Common myeloid progenitor, CD34-positive (primary cell): ENCODE measurements at regions not wholly inside any gene's neighbourhood (a gene's known extent, or its start where the extent isn't known, plus 50 kb on each side); places are given as distances from the start of the nearest gene placed in this dataset.

Source experiments
- CTCF ChIA-PET: fragments of 350-600 bp; sonication (Branson Sonifier 250); formaldehyde crosslinking; loops from one replicate; lab custom pipeline; 2021; ENCODE audit warnings: antibody characterized with exemption; lab: Charles Lee
- POLR2A ChIA-PET: fragments of 350-600 bp; sonication (Branson Sonifier 250); formaldehyde crosslinking; loops from one replicate; lab custom pipeline; 2021; ENCODE audit warnings: antibody characterized with exemption; lab: Charles Lee
- DNase-seq, 3 donors: peaks; one replicate each; pipeline versions ENCODE4 v3.0.0 to v3.0.0-alpha.2; 2013
- H3K27ac ChIP-seq, 2 experiments: 1 replicate in 1 of 2; 2 replicates in 1 of 2; pipeline ENCODE4 v1.7.0; 2013; ENCODE audit warnings: inconsistent platforms in 2 of 2, low read length in 2 of 2, mild to moderate bottlenecking in 2 of 2, low read depth in 1 of 2, moderate library complexity in 1 of 2; ENCODE audit not compliant: severe bottlenecking in 2 of 2, insufficient read depth in 1 of 2, poor library complexity in 1 of 2
- H3K27me3 ChIP-seq, 5 experiments: replicated peaks in 2 of 5; 1 replicate in 3 of 5; 2 replicates in 2 of 5; pipeline versions ENCODE4 v1.6.1 to v1.7.0; 2013; ENCODE audit warnings: low read length in 4 of 5, mild to moderate bottlenecking in 2 of 5, moderate library complexity in 2 of 5, inconsistent platforms in 1 of 5; ENCODE audit not compliant: insufficient read depth in 5 of 5, control insufficient read depth in 4 of 5
- H3K36me3 ChIP-seq, 4 experiments: 1 replicate in 2 of 4; 2 replicates in 2 of 4; pipeline versions ENCODE4 v1.6.1 to v1.7.0; 2013; ENCODE audit warnings: low read length in 3 of 4, control low read depth in 1 of 4, mild to moderate bottlenecking in 1 of 4; ENCODE audit not compliant: control insufficient read depth in 4 of 4, insufficient read depth in 4 of 4
- H3K4me1 ChIP-seq, 4 experiments: 1 replicate in 3 of 4; 2 replicates in 1 of 4; pipeline versions ENCODE4 v1.6.1 to v1.7.1; 2013; ENCODE audit warnings: low read length in 3 of 4, mild to moderate bottlenecking in 3 of 4, control low read depth in 1 of 4, inconsistent platforms in 1 of 4, moderate library complexity in 1 of 4; ENCODE audit not compliant: control insufficient read depth in 4 of 4, insufficient read depth in 4 of 4; ENCODE audit errors: control extremely low read depth in 1 of 4
- H3K4me3 ChIP-seq, 7 experiments: 1 replicate in 4 of 7; 2 replicates in 3 of 7; pipeline versions ENCODE4 v1.5.1 to v1.7.0; 2013; ENCODE audit warnings: mild to moderate bottlenecking in 7 of 7, low read length in 6 of 7, moderate library complexity in 6 of 7, inconsistent platforms in 2 of 7, low read depth in 2 of 7, control low read depth in 1 of 7; ENCODE audit not compliant: insufficient read depth in 4 of 7, control insufficient read depth in 1 of 7; ENCODE audit errors: extremely low read depth in 1 of 7
- H3K9me3 ChIP-seq, 5 experiments: 1 replicate in 4 of 5; 2 replicates in 1 of 5; pipeline versions ENCODE4 v1.6.1 to v1.7.1; 2013; ENCODE audit warnings: low read length in 4 of 5, mild to moderate bottlenecking in 2 of 5, inconsistent platforms in 1 of 5, low read depth in 1 of 5, moderate library complexity in 1 of 5; ENCODE audit not compliant: control insufficient read depth in 4 of 5, insufficient read depth in 2 of 5; ENCODE audit errors: control extremely low read depth in 1 of 5
- WGBS: methylation state at CpG from one replicate; pipeline ENCODE4 v1.1.5; 2013; ENCODE audit not compliant: insufficient coverage; 5-methylcytosine and 5-hydroxymethylcytosine counted together

DNA sequence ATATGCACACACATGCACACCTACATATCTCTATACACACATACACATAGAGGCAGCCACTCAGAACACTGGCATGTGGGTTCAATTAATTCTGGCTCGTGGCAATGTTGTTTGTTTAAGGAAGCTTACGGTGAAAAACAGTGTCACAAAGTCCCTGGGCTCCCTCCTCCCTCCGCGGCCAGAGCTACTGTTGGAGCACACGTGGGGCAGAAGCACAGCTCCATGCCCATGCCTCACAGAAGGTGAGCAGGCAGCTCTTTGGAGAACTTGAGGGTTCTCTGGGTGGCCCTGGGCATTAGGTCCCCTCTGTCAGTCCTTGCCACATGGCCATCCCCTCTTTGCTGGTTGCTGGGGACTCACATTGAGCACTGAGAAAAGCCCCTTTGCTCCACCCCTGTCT lies 107.5 kb downstream of the GADD45G start:
- POLR2A ChIA-PET = no interaction called here
- Histone ChIP-seq H3K27me3 (no peaks in the 10 kb centered on the region), H3K9me3 (no peaks in the 10 kb centered on the region), H3K4me3 (no peak overlapping the region), H3K4me1 (peaks cover 0 to 9% (median 0%) of the 10 kb centered on the region in 4 experiments), H3K27ac (no peak overlapping the region), H3K36me3 (no peaks in the 10 kb centered on the region)
- CTCF ChIA-PET = no interaction called here
- WGBS = 96% methylated on average over 5 of the region's 5 CpGs
- no peak for DNase-seq

DNA sequence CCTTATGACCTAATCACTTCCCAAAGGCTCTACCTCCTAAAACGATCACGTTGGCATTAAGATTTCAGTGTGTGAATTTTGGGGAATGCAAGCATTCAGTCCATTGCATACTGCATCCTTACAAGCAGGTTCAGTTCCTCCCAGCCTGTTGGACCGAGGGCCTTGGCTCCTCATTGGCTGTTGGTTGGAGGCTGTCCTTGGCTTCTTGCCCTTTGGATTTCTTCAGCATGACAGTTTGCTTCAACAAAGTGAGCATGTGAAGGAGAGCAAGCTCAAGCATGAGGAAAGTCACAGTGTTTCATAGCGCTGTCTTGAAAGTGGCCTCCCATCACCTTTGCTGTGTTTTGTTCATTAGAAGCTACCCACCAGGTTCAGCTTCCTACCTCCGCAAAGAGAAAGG lies 109.5 kb downstream of the GADD45G start:
- whole genome bisulfite sequencing = 68% methylated on average over 4 of the region's 5 CpGs
- DNase-seq = no peak
- Histone ChIP-seq H3K36me3 (no peaks in the 10 kb centered on the region), H3K27me3 (no peaks in the 10 kb centered on the region), H3K9me3 (peaks cover 0 to 3% (median 0%) of the 10 kb centered on the region in 5 experiments), H3K4me3 (no peak overlapping the region), H3K4me1 (peaks cover 0 to 9% (median 0%) of the 10 kb centered on the region in 4 experiments), H3K27ac (no peak overlapping the region)
- POLR2A ChIA-PET = no interaction called here
- CTCF ChIA-PET = no interaction called here

DNA sequence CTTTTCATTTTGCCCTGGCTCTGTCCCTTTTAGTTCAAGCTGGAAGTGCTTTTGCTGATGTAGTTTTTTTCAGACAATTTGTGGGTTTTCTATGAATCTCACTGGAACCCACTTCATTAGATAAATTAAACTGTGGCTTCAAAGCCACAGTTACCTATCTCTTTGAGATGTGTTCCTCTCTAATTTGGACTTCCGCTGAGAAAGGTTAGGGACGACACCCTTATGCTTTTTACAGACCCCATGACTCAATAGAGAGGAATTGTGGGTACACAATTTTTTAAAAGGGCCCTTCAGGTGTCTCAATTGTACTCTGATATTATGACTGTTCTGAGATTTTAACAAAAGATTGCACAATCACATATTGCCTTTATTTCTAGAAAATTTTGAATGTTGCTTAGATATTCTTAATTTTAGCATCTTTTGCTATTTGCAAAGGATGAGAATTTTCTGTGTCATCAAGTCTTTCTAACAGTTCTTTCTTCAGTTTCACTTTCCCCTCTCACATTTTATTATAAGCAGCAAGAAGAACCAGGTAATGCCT lies 110.6 kb downstream of the GADD45G start:
- Histone ChIP-seq H3K9me3 (peaks cover 0 to 3% (median 0%) of the 10 kb centered on the region in 5 experiments), H3K27ac (no peak overlapping the region), H3K27me3 (no peaks in the 10 kb centered on the region), H3K4me3 (no peak overlapping the region), H3K36me3 (no peaks in the 10 kb centered on the region), H3K4me1 (peaks cover 0 to 9% (median under 1%) of the 10 kb centered on the region in 4 experiments)
- ChIA-PET POLR2A (no interaction called here), CTCF (no interaction called here)
- no peak for DNase-seq
- WGBS = 78% methylated on average over 1 of the region's 2 CpGs

DNA sequence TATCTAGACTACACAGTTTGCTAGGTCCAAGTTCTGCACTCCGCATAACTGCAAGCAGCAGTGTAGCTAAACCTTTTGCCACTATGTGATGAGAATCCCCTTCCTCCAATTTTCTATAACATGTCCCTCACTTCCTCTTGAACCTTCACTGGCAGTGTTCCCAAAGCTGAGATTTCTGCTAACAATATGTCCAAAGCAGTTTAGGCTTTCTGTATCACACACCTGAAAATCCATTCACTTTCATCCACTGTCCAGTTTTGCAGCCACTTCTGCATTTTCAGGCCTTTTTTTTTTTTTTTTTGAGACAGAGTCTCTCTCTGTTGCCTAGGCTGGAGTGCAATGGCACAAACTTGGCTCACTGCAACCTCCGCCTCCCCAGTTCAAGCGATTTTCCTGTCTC lies 111.1 kb downstream of the GADD45G start:
- H3K27me3 ChIP-seq = no peaks in the 10 kb centered on the region
- H3K4me3 ChIP-seq = no peak overlapping the region
- no peak for DNase-seq
- H3K9me3 ChIP-seq = peaks cover 0 to 3% (median 0%) of the 10 kb centered on the region in 5 experiments
- no peak overlapping the region for H3K27ac ChIP-seq
- H3K4me1 ChIP-seq = peaks cover 0 to 4% (median 2%) of the 10 kb centered on the region in 4 experiments
- POLR2A ChIA-PET = no interaction called here
- no peaks in the 10 kb centered on the region for H3K36me3 ChIP-seq
- WGBS = 92% methylated on average over 1 of the region's 3 CpGs
- CTCF ChIA-PET = no interaction called here

DNA sequence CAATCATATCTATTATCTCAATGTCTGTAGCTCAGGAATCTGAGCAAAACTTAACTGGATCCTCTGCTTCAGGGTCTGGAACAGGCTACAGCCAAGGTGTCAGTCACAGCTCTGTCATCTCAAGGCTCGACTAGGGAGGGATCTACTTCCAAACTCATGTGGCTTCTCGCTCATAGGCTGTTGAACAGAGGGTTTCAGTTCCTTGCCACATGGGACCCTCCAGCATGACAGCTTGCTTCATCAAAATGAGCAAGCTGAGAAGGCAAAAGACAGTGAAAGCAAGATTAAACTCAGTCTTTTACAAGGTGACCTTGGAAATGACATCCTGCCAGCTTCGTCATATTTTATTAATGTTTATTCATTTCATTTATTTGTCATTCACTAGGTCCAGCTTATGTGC lies 111.7 kb downstream of the GADD45G start:
- H3K4me1 ChIP-seq = peaks cover 0 to 4% (median 0%) of the 10 kb centered on the region in 4 experiments
- peaks cover 0 to 3% (median 0%) of the 10 kb centered on the region in 5 experiments for H3K9me3 ChIP-seq
- WGBS = 82% methylated on average over 3 of the region's 3 CpGs
- ChIA-PET CTCF (no interaction called here), POLR2A (no interaction called here)
- no peaks in the 10 kb centered on the region for H3K27me3 ChIP-seq
- H3K4me3 ChIP-seq = no peak overlapping the region
- H3K27ac ChIP-seq = no peak overlapping the region
- no peak for DNase-seq
- no peaks in the 10 kb centered on the region for H3K36me3 ChIP-seq

DNA sequence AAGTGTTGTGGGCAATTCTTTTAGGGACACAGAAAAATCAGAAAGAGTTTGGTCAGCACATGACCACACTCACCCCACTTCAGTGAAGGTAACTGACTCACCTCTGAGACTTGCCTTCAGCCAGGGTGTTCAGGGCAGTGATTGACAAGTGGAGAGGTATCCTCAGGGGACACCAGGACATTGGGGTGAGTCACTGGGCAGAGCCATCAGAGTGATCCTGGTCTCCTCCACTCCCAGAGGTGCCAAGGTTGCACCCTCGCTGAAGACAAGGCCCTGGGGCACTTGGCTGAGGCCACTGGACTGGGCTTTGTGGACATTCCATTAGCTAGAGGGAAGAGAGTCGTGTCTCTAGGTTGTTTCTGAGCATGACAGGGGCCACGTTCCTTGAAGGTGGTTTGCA lies 113.4 kb downstream of the GADD45G start:
- H3K36me3 ChIP-seq = no peaks in the 10 kb centered on the region
- ChIA-PET CTCF (no interaction called here), POLR2A (no interaction called here)
- H3K27ac ChIP-seq = no peak overlapping the region
- peaks cover 0 to 5% (median 0%) of the 10 kb centered on the region in 4 experiments for H3K4me1 ChIP-seq
- H3K27me3 ChIP-seq = no peaks in the 10 kb centered on the region
- no peak for DNase-seq
- 67% methylated on average over 3 of the region's 3 CpGs for WGBS
- H3K9me3 ChIP-seq = peaks cover 0 to 3% (median 0%) of the 10 kb centered on the region in 5 experiments
- H3K4me3 ChIP-seq = no peak overlapping the region

DNA sequence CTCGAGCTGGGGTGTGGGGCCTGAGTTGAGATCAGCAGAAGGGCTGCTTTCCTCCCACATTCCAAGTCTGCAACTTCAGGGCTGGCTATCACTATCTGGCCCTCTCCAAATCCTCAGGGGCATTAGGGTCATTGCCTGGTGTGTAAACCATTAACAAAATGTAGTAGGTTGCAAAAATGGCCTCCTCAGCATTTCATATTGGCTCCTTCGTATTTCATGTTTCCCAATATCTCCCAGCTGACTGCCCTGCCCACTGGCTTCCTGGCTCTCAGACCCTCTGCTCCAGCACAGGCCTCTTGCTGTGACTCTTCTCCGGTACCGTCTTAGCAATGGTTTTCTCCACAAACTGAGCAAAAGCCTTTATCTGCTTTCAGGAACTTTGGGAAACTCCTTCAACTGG lies 113.8 kb downstream of the GADD45G start:
- ChIA-PET CTCF (no interaction called here), POLR2A (no interaction called here)
- Histone ChIP-seq H3K27ac (no peak overlapping the region), H3K9me3 (peaks cover 0 to 3% (median 0%) of the 10 kb centered on the region in 5 experiments), H3K4me3 (no peak overlapping the region), H3K4me1 (peaks cover 0 to 5% (median 0%) of the 10 kb centered on the region in 4 experiments), H3K36me3 (no peaks in the 10 kb centered on the region), H3K27me3 (no peaks in the 10 kb centered on the region)
- WGBS = 97% methylated on average over 4 of the region's 4 CpGs
- no peak for DNase-seq
